HuH-7.5 (cell line): ENCODE measurements at regions not wholly inside any gene's neighbourhood (a gene's known extent, or its start where the extent isn't known, plus 50 kb on each side); places are given as distances from the start of the nearest gene placed in this dataset.

ENCODE experiments used
- DNase-seq: peaks from one replicate; pipeline ENCODE4 v3.0.0; 2011; ENCODE audit warnings: low spot score

- DNase-seq: no peak
Observed at GRCh38 chr15:95922431-95922830, 408.1 kb upstream of the NR2F2 start.

GRCh38 chr15:95923792-95924191, 406.7 kb upstream of the NR2F2 start:
- no peak for DNase-seq

- DNase-seq: no peak
Observed at GRCh38 chr15:95928822-95929221, 401.7 kb upstream of the NR2F2 start.

GRCh38 chr15:95929232-95929846, 401.2 kb upstream of the NR2F2 start:
- no peak for DNase-seq

- no peak for DNase-seq
Observed at GRCh38 chr15:95930659-95931375, 399.7 kb upstream of the NR2F2 start.

GRCh38 chr15:95931619-95932018, 398.9 kb upstream of the NR2F2 start:
- DNase-seq: no peak

GRCh38 chr15:95932141-95932540, 398.4 kb upstream of the NR2F2 start:
- no peak for DNase-seq

GRCh38 chr15:95932676-95933075, 397.8 kb upstream of the NR2F2 start:
- no peak for DNase-seq

- DNase-seq: no peak
Observed at GRCh38 chr15:95935852-95936251, 394.6 kb upstream of the NR2F2 start.

- no peak for DNase-seq
Observed at GRCh38 chr15:95937128-95937528, 393.4 kb upstream of the NR2F2 start.

- no peak for DNase-seq
Observed at GRCh38 chr15:95940431-95940985, 390.0 kb upstream of the NR2F2 start.

- no peak for DNase-seq
Observed at GRCh38 chr15:95944193-95944592, 386.3 kb upstream of the NR2F2 start.

- DNase-seq: no peak
Observed at GRCh38 chr15:95944661-95945255, 385.7 kb upstream of the NR2F2 start.

GRCh38 chr15:95946241-95946640, 384.3 kb upstream of the NR2F2 start:
- DNase-seq: no peak

- DNase-seq: no peak
Observed at GRCh38 chr15:95946926-95947325, 383.6 kb upstream of the NR2F2 start.

GRCh38 chr15:95948411-95948810, 382.1 kb upstream of the NR2F2 start:
- no peak for DNase-seq

- DNase-seq: no peak
Observed at GRCh38 chr15:95953032-95953431, 377.5 kb upstream of the NR2F2 start.

GRCh38 chr15:95957861-95958260, 372.6 kb upstream of the NR2F2 start:
- DNase-seq: no peak

GRCh38 chr15:95958382-95958781, 372.1 kb upstream of the NR2F2 start:
- no peak for DNase-seq

GRCh38 chr15:95968856-95969255, 361.6 kb upstream of the NR2F2 start:
- DNase-seq: no peak

- DNase-seq: no peak
Observed at GRCh38 chr15:95970326-95970725, 360.2 kb upstream of the NR2F2 start.

- no peak for DNase-seq
Observed at GRCh38 chr15:95972041-95972553, 358.4 kb upstream of the NR2F2 start.

GRCh38 chr15:95972812-95973211, 357.7 kb upstream of the NR2F2 start:
- DNase-seq: no peak
